ENCODE measurements at regions not wholly inside any gene's neighbourhood (a gene's known extent, or its start where the extent isn't known, plus 50 kb on each side); places are given as distances from the start of the nearest gene placed in this dataset.

- peak overlapping the region in 1 of 2 donors; percentile 28 for H3K4me3 Mint-ChIP-seq
- no peak overlapping the region for H3K27ac ChIP-seq (ENCODE audit: low read depth in 1 of 2, low read length in 2 of 2)
- H3K36me3 Mint-ChIP-seq = no peaks in the 10 kb centered on the region
- H2AFZ ChIP-seq (ENCODE audit: insufficient read depth, low read depth, low read length, poor library complexity, severe bottlenecking) = no peak overlapping the region
- H3K79me2 ChIP-seq (ENCODE audit: insufficient read depth, low read length) = no peaks in the 10 kb centered on the region
- no peak overlapping the region for H3K4me2 ChIP-seq (replicated peaks; ENCODE audit: extremely low read depth, low read length, poor library complexity, severe bottlenecking)
- intact Hi-C loops (cut with micrococcal nuclease) = no loop called here
- H3K4me1 ChIP-seq (ENCODE audit: control insufficient read depth in 1 of 2, insufficient read depth in 2 of 2, low read length in 2 of 2) = peaks cover 43 to 46% of the 10 kb centered on the region in 2 donors
- peak overlapping the region in 3 of 7 donors; percentile 57 to 73 (median 72) for H3K27ac Mint-ChIP-seq
- 100% methylated on average over 2 of the region's 3 CpGs for WGBS (ENCODE audit: insufficient coverage)
- TF ChIP-seq CTCF (IDR thresholded peaks at IDR 0.05) = peak; percentile 22
- H3K27me3 Mint-ChIP-seq (ENCODE audit: low read depth in 3 of 3) = peaks cover 12 to 21% (median 15%) of the 10 kb centered on the region in 3 donors
- H3K27me3 ChIP-seq (ENCODE audit: control insufficient read depth in 2 of 2, insufficient read depth in 2 of 2, low read length in 2 of 2) = peaks cover 2 to 6% of the 10 kb centered on the region in 2 donors
- peaks cover 52% of the 10 kb centered on the region for H3K4me1 Mint-ChIP-seq
- no peak overlapping the region for H3K9ac ChIP-seq (ENCODE audit: insufficient read depth, low read length, poor library complexity, severe bottlenecking)
- H3K9me3 Mint-ChIP-seq = peaks cover 0 to 2% (median 0%) of the 10 kb centered on the region in 7 donors
- H3K36me3 ChIP-seq (replicated peaks in 1 of 2; ENCODE audit: control insufficient read depth in 1 of 2, insufficient read depth in 2 of 2, low read length in 2 of 2) = no peaks in the 10 kb centered on the region
- H3K9me3 ChIP-seq (replicated peaks in 1 of 2; ENCODE audit: control insufficient read depth in 1 of 2, insufficient read depth in 1 of 2, low read length in 2 of 2) = no peaks in the 10 kb centered on the region
- DNase-seq = peak in 2 of 3 donors; percentile 26 to 30
- H4K20me1 ChIP-seq (ENCODE audit: insufficient read depth, low read length) = no peaks in the 10 kb centered on the region
- H3K4me3 ChIP-seq (replicated peaks in 1 of 3; ENCODE audit: low read depth in 2 of 3, low read length in 3 of 3) = no peak overlapping the region
Measured at GRCh38 chr3:160133757-160134156, 91.5 kb upstream of the C3orf80 start.

- Mint-ChIP-seq H3K4me1 (peaks cover 46% of the 10 kb centered on the region), H3K27ac (peak overlapping the region in 5 of 7 donors; percentile 36 to 83 (median 72)), H3K4me3 (peak overlapping the region in 1 of 2 donors; percentile 28), H3K27me3 (ENCODE audit: low read depth in 3 of 3) (peaks cover 12 to 19% (median 15%) of the 10 kb centered on the region in 3 donors), H3K36me3 (no peaks in the 10 kb centered on the region), H3K9me3 (peaks cover 0 to 2% (median 0%) of the 10 kb centered on the region in 7 donors)
- Histone ChIP-seq H3K9ac (ENCODE audit: insufficient read depth, low read length, poor library complexity, severe bottlenecking) (no peak overlapping the region), H3K27ac (ENCODE audit: low read depth in 1 of 2, low read length in 2 of 2) (no peak overlapping the region), H3K27me3 (ENCODE audit: control insufficient read depth in 2 of 2, insufficient read depth in 2 of 2, low read length in 2 of 2) (peaks cover 2 to 6% of the 10 kb centered on the region in 2 donors), H3K4me1 (ENCODE audit: control insufficient read depth in 1 of 2, insufficient read depth in 2 of 2, low read length in 2 of 2) (peaks cover 36 to 39% of the 10 kb centered on the region in 2 donors), H3K79me2 (ENCODE audit: insufficient read depth, low read length) (no peaks in the 10 kb centered on the region), H3K4me3 (replicated peaks in 1 of 3; ENCODE audit: low read depth in 2 of 3, low read length in 3 of 3) (no peak overlapping the region), H3K36me3 (replicated peaks in 1 of 2; ENCODE audit: control insufficient read depth in 1 of 2, insufficient read depth in 2 of 2, low read length in 2 of 2) (no peaks in the 10 kb centered on the region), H2AFZ (ENCODE audit: insufficient read depth, low read depth, low read length, poor library complexity, severe bottlenecking) (no peak overlapping the region), H3K9me3 (replicated peaks in 1 of 2; ENCODE audit: control insufficient read depth in 1 of 2, insufficient read depth in 1 of 2, low read length in 2 of 2) (no peaks in the 10 kb centered on the region), H3K4me2 (replicated peaks; ENCODE audit: extremely low read depth, low read length, poor library complexity, severe bottlenecking) (peak overlapping the region; percentile 59), H4K20me1 (ENCODE audit: insufficient read depth, low read length) (no peaks in the 10 kb centered on the region)
- peak; percentile 32 to 72 (median 65) for DNase-seq
- WGBS (ENCODE audit: insufficient coverage) = 59% methylated on average over 3 of the region's 4 CpGs
- intact Hi-C loops (cut with micrococcal nuclease) = no loop called here
- no peak for TF ChIP-seq CTCF (IDR thresholded peaks at IDR 0.05)
Measured at GRCh38 chr3:160134454-160134853, 90.8 kb upstream of the C3orf80 start.
